ENCODE measurements at regions not wholly inside any gene's neighbourhood (a gene's known extent, or its start where the extent isn't known, plus 50 kb on each side); places are given as distances from the start of the nearest gene placed in this dataset.

- Histone ChIP-seq H3K4me3 (ENCODE audit: insufficient read length, low read depth) (no peak overlapping the region), H3K9me3 (ENCODE audit: insufficient read depth, low read length) (no peaks in the 10 kb centered on the region), H3K36me3 (ENCODE audit: insufficient read depth, insufficient read length, low read length) (no peaks in the 10 kb centered on the region), H3K27me3 (ENCODE audit: insufficient read depth, insufficient read length) (no peaks in the 10 kb centered on the region), H3K4me1 (ENCODE audit: insufficient read depth, insufficient read length) (no peaks in the 10 kb centered on the region), H3K9ac (ENCODE audit: insufficient read length, low read depth) (no peak overlapping the region)
- no peak for DNase-seq (ENCODE audit: low read depth, low spot score)
- TF ChIP-seq YY1 (IDR thresholded peaks at IDR 0.05; ENCODE audit: insufficient read depth, insufficient read length), result no peak
- TF ChIP-seq SUZ12 (IDR thresholded peaks at IDR 0.05; ENCODE audit: extremely low read depth, insufficient read depth, insufficient read length), result no peak
- TF ChIP-seq ZNF274 (IDR thresholded peaks at IDR 0.05; ENCODE audit: low read depth, low read length), result no peak
These were observed 917.1 kb upstream of the INTU start for GRCh38 chr4:126715681-126716080.

DNA sequence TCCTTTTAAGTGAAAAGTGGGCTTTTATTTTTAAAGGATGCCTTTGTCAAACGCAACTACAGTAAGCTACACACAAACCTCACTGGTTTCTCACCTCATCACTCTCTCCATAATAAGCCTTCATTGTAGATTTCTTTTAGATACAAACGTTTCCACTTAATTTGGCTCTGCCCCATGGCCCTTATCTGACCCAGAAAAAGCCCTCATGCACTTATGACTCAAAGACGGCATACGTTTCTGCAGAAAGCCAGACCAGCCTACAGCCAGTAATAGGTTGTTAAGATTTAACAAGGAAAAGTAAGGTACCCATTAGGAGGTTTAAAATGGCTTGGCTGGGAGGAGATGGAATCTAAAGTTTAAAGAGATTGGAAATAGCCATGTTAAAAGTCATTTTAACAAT is 914.6 kb upstream of the INTU start:
- H3K27me3 ChIP-seq (ENCODE audit: insufficient read depth, insufficient read length), result no peaks in the 10 kb centered on the region
- no peak overlapping the region for H3K9ac ChIP-seq (ENCODE audit: insufficient read length, low read depth)
- H3K9me3 ChIP-seq (ENCODE audit: insufficient read depth, low read length), result no peaks in the 10 kb centered on the region
- H3K4me3 ChIP-seq (ENCODE audit: insufficient read length, low read depth), result no peak overlapping the region
- no peaks in the 10 kb centered on the region for H3K4me1 ChIP-seq (ENCODE audit: insufficient read depth, insufficient read length)
- TF ChIP-seq ZNF274 (IDR thresholded peaks at IDR 0.05; ENCODE audit: low read depth, low read length) (no peak), SUZ12 (IDR thresholded peaks at IDR 0.05; ENCODE audit: extremely low read depth, insufficient read depth, insufficient read length) (no peak), YY1 (IDR thresholded peaks at IDR 0.05; ENCODE audit: insufficient read depth, insufficient read length) (no peak)
- no peak for DNase-seq (ENCODE audit: low read depth, low spot score)
- no peaks in the 10 kb centered on the region for H3K36me3 ChIP-seq (ENCODE audit: insufficient read depth, insufficient read length, low read length)

- H3K27me3 ChIP-seq (ENCODE audit: insufficient read depth, insufficient read length), result no peaks in the 10 kb centered on the region
- TF ChIP-seq ZNF274 (IDR thresholded peaks at IDR 0.05; ENCODE audit: low read depth, low read length) (no peak), YY1 (IDR thresholded peaks at IDR 0.05; ENCODE audit: insufficient read depth, insufficient read length) (no peak), SUZ12 (IDR thresholded peaks at IDR 0.05; ENCODE audit: extremely low read depth, insufficient read depth, insufficient read length) (no peak)
- H3K9ac ChIP-seq (ENCODE audit: insufficient read length, low read depth), result no peak overlapping the region
- no peak overlapping the region for H3K4me3 ChIP-seq (ENCODE audit: insufficient read length, low read depth)
- no peak for DNase-seq (ENCODE audit: low read depth, low spot score)
- H3K36me3 ChIP-seq (ENCODE audit: insufficient read depth, insufficient read length, low read length), result no peaks in the 10 kb centered on the region
- no peaks in the 10 kb centered on the region for H3K4me1 ChIP-seq (ENCODE audit: insufficient read depth, insufficient read length)
- no peaks in the 10 kb centered on the region for H3K9me3 ChIP-seq (ENCODE audit: insufficient read depth, low read length)
These were observed 912.9 kb upstream of the INTU start for GRCh38 chr4:126719852-126720251.

DNA sequence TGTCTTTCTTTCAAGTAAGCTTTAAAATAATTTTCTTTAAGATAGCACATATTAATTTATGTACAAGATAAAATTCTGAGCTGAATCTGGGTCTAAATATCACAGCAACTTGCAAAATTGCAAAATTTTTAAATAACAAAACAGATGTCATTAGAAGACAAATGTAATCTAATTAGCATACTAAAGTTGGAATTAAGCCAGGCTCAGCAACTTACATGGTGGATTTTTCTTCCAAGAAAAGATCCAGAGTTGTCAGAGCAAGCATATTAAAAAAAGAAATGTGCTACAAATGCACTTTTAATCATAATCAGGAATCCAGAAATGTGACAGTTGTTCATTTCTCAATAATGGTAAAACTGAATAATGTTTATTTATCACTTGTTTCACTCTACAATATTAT is 906.9 kb upstream of the INTU start:
- no peaks in the 10 kb centered on the region for H3K4me1 ChIP-seq (ENCODE audit: insufficient read depth, insufficient read length)
- H3K36me3 ChIP-seq (ENCODE audit: insufficient read depth, insufficient read length, low read length), result no peaks in the 10 kb centered on the region
- no peaks in the 10 kb centered on the region for H3K9me3 ChIP-seq (ENCODE audit: insufficient read depth, low read length)
- no peak for DNase-seq (ENCODE audit: low read depth, low spot score)
- H3K9ac ChIP-seq (ENCODE audit: insufficient read length, low read depth), result no peak overlapping the region
- TF ChIP-seq ZNF274 (IDR thresholded peaks at IDR 0.05; ENCODE audit: low read depth, low read length) (no peak), YY1 (IDR thresholded peaks at IDR 0.05; ENCODE audit: insufficient read depth, insufficient read length) (no peak), SUZ12 (IDR thresholded peaks at IDR 0.05; ENCODE audit: extremely low read depth, insufficient read depth, insufficient read length) (no peak)
- H3K27me3 ChIP-seq (ENCODE audit: insufficient read depth, insufficient read length), result no peaks in the 10 kb centered on the region
- no peak overlapping the region for H3K4me3 ChIP-seq (ENCODE audit: insufficient read length, low read depth)

DNA sequence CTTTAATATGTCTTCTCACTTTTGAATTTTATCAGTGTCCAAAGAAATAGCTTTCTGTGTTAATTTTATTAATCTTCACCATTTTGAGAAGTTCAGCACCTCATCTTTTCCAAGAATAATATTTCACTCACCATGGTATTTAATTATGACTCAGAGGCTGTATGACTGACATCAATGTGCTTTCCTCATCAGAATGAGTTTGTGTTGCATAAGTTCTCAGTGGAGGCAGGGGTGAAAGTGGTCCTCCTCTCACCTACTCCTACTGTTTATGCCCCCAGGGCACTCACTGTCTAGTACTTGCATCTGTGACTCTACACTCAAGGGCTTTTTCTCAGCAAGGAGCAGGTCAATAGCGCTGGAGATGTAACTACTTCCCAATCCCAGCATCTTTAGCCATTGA is 905.3 kb upstream of the INTU start:
- Histone ChIP-seq H3K4me3 (ENCODE audit: insufficient read length, low read depth) (no peak overlapping the region), H3K27me3 (ENCODE audit: insufficient read depth, insufficient read length) (no peaks in the 10 kb centered on the region), H3K36me3 (ENCODE audit: insufficient read depth, insufficient read length, low read length) (no peaks in the 10 kb centered on the region), H3K9me3 (ENCODE audit: insufficient read depth, low read length) (no peaks in the 10 kb centered on the region), H3K9ac (ENCODE audit: insufficient read length, low read depth) (no peak overlapping the region), H3K4me1 (ENCODE audit: insufficient read depth, insufficient read length) (no peaks in the 10 kb centered on the region)
- TF ChIP-seq SUZ12 (IDR thresholded peaks at IDR 0.05; ENCODE audit: extremely low read depth, insufficient read depth, insufficient read length) (no peak), YY1 (IDR thresholded peaks at IDR 0.05; ENCODE audit: insufficient read depth, insufficient read length) (no peak), ZNF274 (IDR thresholded peaks at IDR 0.05; ENCODE audit: low read depth, low read length) (no peak)
- DNase-seq (ENCODE audit: low read depth, low spot score), result no peak

DNA sequence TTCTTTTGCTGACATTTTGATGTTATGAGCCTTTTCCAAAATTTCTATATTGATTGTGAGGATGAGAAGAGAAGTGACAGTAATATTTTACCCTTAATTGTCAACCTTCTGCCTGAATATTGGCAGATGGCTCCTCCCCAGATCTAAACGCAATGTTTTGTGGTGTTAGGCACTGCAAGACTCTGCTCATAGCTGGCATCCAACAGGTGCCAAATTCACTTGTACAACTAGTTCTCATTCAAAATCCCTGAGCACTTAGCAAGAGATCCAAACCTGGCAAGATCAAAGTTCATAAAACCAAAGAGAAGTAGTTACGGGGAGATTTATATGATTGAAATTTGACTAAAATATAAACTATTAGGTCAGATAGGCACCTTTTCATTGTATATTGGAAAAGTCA is 901.7 kb upstream of the INTU start:
- H3K9ac ChIP-seq (ENCODE audit: insufficient read length, low read depth), result no peak overlapping the region
- no peak overlapping the region for H3K4me3 ChIP-seq (ENCODE audit: insufficient read length, low read depth)
- no peaks in the 10 kb centered on the region for H3K9me3 ChIP-seq (ENCODE audit: insufficient read depth, low read length)
- no peaks in the 10 kb centered on the region for H3K27me3 ChIP-seq (ENCODE audit: insufficient read depth, insufficient read length)
- TF ChIP-seq ZNF274 (IDR thresholded peaks at IDR 0.05; ENCODE audit: low read depth, low read length) (no peak), SUZ12 (IDR thresholded peaks at IDR 0.05; ENCODE audit: extremely low read depth, insufficient read depth, insufficient read length) (no peak), YY1 (IDR thresholded peaks at IDR 0.05; ENCODE audit: insufficient read depth, insufficient read length) (no peak)
- no peak for DNase-seq (ENCODE audit: low read depth, low spot score)
- H3K4me1 ChIP-seq (ENCODE audit: insufficient read depth, insufficient read length), result no peaks in the 10 kb centered on the region
- no peaks in the 10 kb centered on the region for H3K36me3 ChIP-seq (ENCODE audit: insufficient read depth, insufficient read length, low read length)

DNA sequence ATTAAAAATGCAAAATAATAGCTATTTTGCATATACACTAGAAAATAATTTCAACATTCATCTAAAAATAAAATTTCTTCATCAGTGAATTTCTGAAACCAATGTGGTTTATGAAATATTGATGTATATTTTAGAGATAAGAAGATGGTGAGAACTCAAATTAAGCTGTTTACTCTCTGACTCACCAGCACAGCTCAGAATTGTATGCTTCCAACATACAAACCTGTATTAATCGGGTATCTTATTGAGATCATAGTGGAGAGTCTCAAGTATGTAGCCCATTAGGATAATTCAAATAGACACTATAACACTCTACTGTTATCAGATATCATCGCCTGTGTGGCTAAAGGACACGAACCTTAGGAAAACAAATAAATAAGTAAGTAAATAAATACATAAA is 899.5 kb upstream of the INTU start:
- Histone ChIP-seq H3K27me3 (ENCODE audit: insufficient read depth, insufficient read length) (no peaks in the 10 kb centered on the region), H3K36me3 (ENCODE audit: insufficient read depth, insufficient read length, low read length) (no peaks in the 10 kb centered on the region), H3K4me3 (ENCODE audit: insufficient read length, low read depth) (no peak overlapping the region), H3K9ac (ENCODE audit: insufficient read length, low read depth) (no peak overlapping the region), H3K4me1 (ENCODE audit: insufficient read depth, insufficient read length) (no peaks in the 10 kb centered on the region), H3K9me3 (ENCODE audit: insufficient read depth, low read length) (no peaks in the 10 kb centered on the region)
- TF ChIP-seq YY1 (IDR thresholded peaks at IDR 0.05; ENCODE audit: insufficient read depth, insufficient read length), result no peak
- TF ChIP-seq ZNF274 (IDR thresholded peaks at IDR 0.05; ENCODE audit: low read depth, low read length), result no peak
- TF ChIP-seq SUZ12 (IDR thresholded peaks at IDR 0.05; ENCODE audit: extremely low read depth, insufficient read depth, insufficient read length), result no peak
- DNase-seq (ENCODE audit: low read depth, low spot score), result no peak

DNA sequence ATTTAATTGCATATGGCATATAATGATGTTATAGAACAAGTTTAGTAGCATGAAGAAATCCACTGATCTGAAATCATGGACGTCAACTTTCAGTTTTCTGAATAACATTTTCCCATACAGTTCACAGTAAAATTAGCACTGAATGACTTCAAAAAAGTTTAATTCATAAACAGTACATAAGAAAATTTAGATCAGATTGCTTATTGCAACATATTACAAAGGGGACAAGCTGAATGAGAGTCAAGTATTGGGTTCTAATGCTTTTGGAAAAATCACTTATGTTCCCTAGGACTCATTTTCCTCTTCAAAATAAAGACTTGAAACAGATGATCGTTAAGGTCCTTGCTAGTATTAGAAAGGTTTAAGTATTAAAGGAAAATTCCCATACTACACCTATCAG is 898.3 kb upstream of the INTU start:
- DNase-seq (ENCODE audit: low read depth, low spot score), result no peak
- H3K4me1 ChIP-seq (ENCODE audit: insufficient read depth, insufficient read length), result no peaks in the 10 kb centered on the region
- H3K9me3 ChIP-seq (ENCODE audit: insufficient read depth, low read length), result no peaks in the 10 kb centered on the region
- no peak overlapping the region for H3K9ac ChIP-seq (ENCODE audit: insufficient read length, low read depth)
- no peak for TF ChIP-seq SUZ12 (IDR thresholded peaks at IDR 0.05; ENCODE audit: extremely low read depth, insufficient read depth, insufficient read length)
- no peak for TF ChIP-seq ZNF274 (IDR thresholded peaks at IDR 0.05; ENCODE audit: low read depth, low read length)
- no peak for TF ChIP-seq YY1 (IDR thresholded peaks at IDR 0.05; ENCODE audit: insufficient read depth, insufficient read length)
- no peaks in the 10 kb centered on the region for H3K36me3 ChIP-seq (ENCODE audit: insufficient read depth, insufficient read length, low read length)
- no peaks in the 10 kb centered on the region for H3K27me3 ChIP-seq (ENCODE audit: insufficient read depth, insufficient read length)
- no peak overlapping the region for H3K4me3 ChIP-seq (ENCODE audit: insufficient read length, low read depth)
